A673 (cell line): ENCODE measurements at regions not wholly inside any gene's neighbourhood (a gene's known extent, or its start where the extent isn't known, plus 50 kb on each side); places are given as distances from the start of the nearest gene placed in this dataset.

ENCODE experiments used
- EZH2 ChIP-seq: fragments of 200-600 bp; sonication (generic); IDR thresholded peaks from 2 replicates; pipeline ENCODE4 v1.6.1; 2017; ENCODE audit warnings: borderline replicate concordance, low read depth, mild to moderate bottlenecking, mixed read lengths, antibody characterized with exemption, low read length; ENCODE audit not compliant: poor library complexity, severe bottlenecking
- TF ChIP-seq, protein P1 (sequence below): fragments of 300-800, 200-600 bp; sonication (generic); conservative IDR thresholded peaks from 2 replicates; pipeline ENCODE4 v1.5.1; 2017; ENCODE audit warnings: low read depth, mild to moderate bottlenecking, antibody characterized with exemption, low read length, moderate library complexity, mixed read lengths

DNA sequence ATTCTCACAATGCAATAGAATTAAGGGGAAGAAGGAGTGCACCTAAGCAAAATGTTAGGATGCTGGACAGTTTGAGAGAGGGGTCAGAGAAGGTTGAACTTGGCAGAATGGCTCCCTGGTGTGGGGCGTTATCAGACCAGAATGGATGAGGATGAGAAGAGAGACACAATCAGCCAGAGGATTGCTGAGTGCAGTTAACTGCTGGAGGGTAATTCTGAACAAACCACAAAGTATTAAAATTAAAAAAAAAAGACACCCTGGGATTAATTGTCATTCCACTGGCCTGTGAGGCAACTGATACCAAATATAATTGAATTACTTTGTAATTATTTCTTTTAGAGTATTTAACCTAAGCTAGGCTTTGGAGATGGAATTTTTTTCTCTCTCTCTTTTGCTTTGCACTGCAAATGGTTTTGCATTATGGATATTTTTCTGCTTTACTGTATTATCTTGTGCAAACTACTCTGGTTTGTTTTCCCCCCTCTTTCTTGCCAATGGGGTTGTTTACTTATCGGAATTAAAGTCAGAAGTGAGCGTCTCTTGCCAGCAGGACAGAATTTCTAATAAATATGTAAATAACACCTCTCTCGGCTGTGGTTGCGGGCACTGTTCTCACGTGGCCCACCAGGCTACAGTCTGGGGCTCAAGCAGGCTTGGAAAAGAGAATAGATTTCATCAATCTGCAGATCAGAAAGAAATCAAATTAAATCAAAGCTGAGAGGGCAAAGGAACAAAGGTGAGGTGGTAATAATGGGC is 572.9 kb upstream of the CAMK1G start:
- TF ChIP-seq, protein P1, sequence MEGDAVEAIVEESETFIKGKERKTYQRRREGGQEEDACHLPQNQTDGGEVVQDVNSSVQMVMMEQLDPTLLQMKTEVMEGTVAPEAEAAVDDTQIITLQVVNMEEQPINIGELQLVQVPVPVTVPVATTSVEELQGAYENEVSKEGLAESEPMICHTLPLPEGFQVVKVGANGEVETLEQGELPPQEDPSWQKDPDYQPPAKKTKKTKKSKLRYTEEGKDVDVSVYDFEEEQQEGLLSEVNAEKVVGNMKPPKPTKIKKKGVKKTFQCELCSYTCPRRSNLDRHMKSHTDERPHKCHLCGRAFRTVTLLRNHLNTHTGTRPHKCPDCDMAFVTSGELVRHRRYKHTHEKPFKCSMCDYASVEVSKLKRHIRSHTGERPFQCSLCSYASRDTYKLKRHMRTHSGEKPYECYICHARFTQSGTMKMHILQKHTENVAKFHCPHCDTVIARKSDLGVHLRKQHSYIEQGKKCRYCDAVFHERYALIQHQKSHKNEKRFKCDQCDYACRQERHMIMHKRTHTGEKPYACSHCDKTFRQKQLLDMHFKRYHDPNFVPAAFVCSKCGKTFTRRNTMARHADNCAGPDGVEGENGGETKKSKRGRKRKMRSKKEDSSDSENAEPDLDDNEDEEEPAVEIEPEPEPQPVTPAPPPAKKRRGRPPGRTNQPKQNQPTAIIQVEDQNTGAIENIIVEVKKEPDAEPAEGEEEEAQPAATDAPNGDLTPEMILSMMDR = no peak
- no peak for TF ChIP-seq EZH2
